ENCODE measurements at regions not wholly inside any gene's neighbourhood (a gene's known extent, or its start where the extent isn't known, plus 50 kb on each side); places are given as distances from the start of the nearest gene placed in this dataset.
"Not testable (repeated sequence)": the region's sequence is repeated elsewhere in the genome, so short reads cannot be mapped to it uniquely, and the experiment has no call there.

- no peak for DNase-seq (ENCODE audit: low read depth in 2 of 2, low spot score in 1 of 2)
These were observed 68.4 kb upstream of the SSBP3 start for GRCh38 chr1:54474310-54475251.

GRCh38 chr1:54471588-54471987 lies 65.4 kb upstream of the SSBP3 start:
- no peak for DNase-seq (ENCODE audit: low read depth in 2 of 2, low spot score in 1 of 2)

- not testable (repeated sequence) for DNase-seq (ENCODE audit: low read depth in 2 of 2, low spot score in 1 of 2)
These were observed 63.2 kb upstream of the SSBP3 start for GRCh38 chr1:54469444-54469843.

GRCh38 chr1:54468288-54469084 lies 62.3 kb upstream of the SSBP3 start:
- DNase-seq (ENCODE audit: low read depth in 2 of 2, low spot score in 1 of 2) = not testable (repeated sequence)

GRCh38 chr1:54465351-54465811 lies 59.2 kb upstream of the SSBP3 start:
- DNase-seq (ENCODE audit: low read depth in 2 of 2, low spot score in 1 of 2) = no peak

GRCh38 chr1:54464477-54465146 lies 58.4 kb upstream of the SSBP3 start:
- no peak for DNase-seq (ENCODE audit: low read depth in 2 of 2, low spot score in 1 of 2)

- no peak for DNase-seq (ENCODE audit: low read depth in 2 of 2, low spot score in 1 of 2)
These were observed 57.9 kb upstream of the SSBP3 start for GRCh38 chr1:54464031-54464476.

GRCh38 chr1:54463259-54464030 lies 57.3 kb upstream of the SSBP3 start:
- DNase-seq (ENCODE audit: low read depth in 2 of 2, low spot score in 1 of 2) = no peak

- DNase-seq (ENCODE audit: low read depth in 2 of 2, low spot score in 1 of 2) = no peak
These were observed 56.5 kb upstream of the SSBP3 start for GRCh38 chr1:54462597-54463258.

GRCh38 chr1:54461731-54462596 lies 55.8 kb upstream of the SSBP3 start:
- no peak for DNase-seq (ENCODE audit: low read depth in 2 of 2, low spot score in 1 of 2)

- no peak for DNase-seq (ENCODE audit: low read depth in 2 of 2, low spot score in 1 of 2)
These were observed 54.7 kb upstream of the SSBP3 start for GRCh38 chr1:54460861-54461387.

- DNase-seq (ENCODE audit: low read depth in 2 of 2, low spot score in 1 of 2) = no peak
These were observed 54.2 kb upstream of the SSBP3 start for GRCh38 chr1:54460351-54460750.

- no peak for DNase-seq (ENCODE audit: low read depth in 2 of 2, low spot score in 1 of 2)
These were observed 53.6 kb upstream of the SSBP3 start for GRCh38 chr1:54459726-54460191.

- no peak for DNase-seq (ENCODE audit: low read depth in 2 of 2, low spot score in 1 of 2)
These were observed 52.9 kb upstream of the SSBP3 start for GRCh38 chr1:54459140-54459539.

GRCh38 chr1:54456921-54457529 lies 50.8 kb upstream of the SSBP3 start:
- DNase-seq (ENCODE audit: low read depth in 2 of 2, low spot score in 1 of 2) = no peak

- no peak for DNase-seq (ENCODE audit: low read depth in 2 of 2, low spot score in 1 of 2)
These were observed 50.2 kb upstream of the SSBP3 start for GRCh38 chr1:54456361-54456760.

Data from stimulated activated CD8-positive, alpha-beta memory T cell treated with anti-CD3 and anti-CD28 coated beads, Interleukin-4, amount 100 ng/mL, for 1 hour (primary cell).